NCI-H2227 (cell line): ENCODE measurements at regions not wholly inside any gene's neighbourhood (a gene's known extent, or its start where the extent isn't known, plus 50 kb on each side); places are given as distances from the start of the nearest gene placed in this dataset.
"Not testable (repeated sequence)": the region's sequence is repeated elsewhere in the genome, so short reads cannot be mapped to it uniquely, and the experiment has no call there.

Experiments used
- DNase-seq: peaks from one replicate; lab custom pipeline; 2025; ENCODE audit not compliant: unreplicated experiment; lab: John Stamatoyannopoulos, UW

- DNase-seq, result peak; percentile 9
Observed at GRCh38 chr6:10184371-10185227, 230.3 kb downstream of the TFAP2A start.

DNA sequence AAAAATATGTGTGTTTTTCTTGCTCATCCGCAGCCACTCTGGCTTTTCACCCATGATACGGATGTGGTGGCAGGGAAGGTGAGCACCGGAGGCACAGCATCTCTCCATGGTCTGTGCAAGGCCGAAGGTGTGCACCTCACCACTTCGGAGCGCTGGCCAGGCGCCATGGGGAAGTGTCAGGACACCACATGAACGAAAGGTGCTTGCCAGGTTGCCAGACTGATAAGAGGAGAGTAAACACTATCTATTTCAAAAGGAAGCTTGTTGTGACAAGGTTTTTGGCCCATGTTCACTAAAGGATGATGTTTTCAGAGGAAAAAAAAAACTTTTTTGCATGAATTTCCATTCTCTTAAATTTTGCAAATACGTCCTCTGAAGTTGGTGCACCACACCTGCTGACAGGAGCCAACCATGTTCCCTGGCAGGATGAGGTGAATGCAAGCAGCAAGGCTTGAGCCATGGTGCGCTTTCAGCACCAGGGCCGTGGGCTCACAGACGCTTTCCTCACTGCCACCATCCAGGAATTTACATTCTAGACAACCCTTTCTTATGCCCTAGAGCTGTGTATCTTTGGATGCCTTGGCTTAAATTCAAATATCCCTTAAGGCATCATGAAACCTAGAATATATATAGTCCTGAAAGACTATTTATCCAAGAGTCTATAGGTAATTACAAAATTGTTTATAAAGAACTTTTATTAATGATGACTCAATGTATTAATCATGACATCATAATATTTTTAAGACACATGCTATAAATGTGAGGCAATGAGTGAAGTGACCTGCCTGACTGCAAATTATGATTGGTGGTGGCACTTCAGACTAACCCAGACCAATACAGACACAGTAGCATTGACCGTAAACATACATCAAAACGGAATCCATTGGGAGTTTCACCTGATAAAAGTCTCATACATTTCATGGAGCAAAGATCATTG is 234.5 kb downstream of the TFAP2A start:
- no peak for DNase-seq

GRCh38 chr6:10177704-10178103 is 237.2 kb downstream of the TFAP2A start:
- no peak for DNase-seq

- no peak for DNase-seq
Observed at GRCh38 chr6:10175362-10175761, 239.5 kb downstream of the TFAP2A start.

GRCh38 chr6:10174761-10175160 is 240.1 kb downstream of the TFAP2A start:
- DNase-seq, result no peak

GRCh38 chr6:10174056-10174455 is 240.8 kb downstream of the TFAP2A start:
- no peak for DNase-seq

GRCh38 chr6:10171706-10172105 is 243.2 kb downstream of the TFAP2A start:
- not testable (repeated sequence) for DNase-seq

DNA sequence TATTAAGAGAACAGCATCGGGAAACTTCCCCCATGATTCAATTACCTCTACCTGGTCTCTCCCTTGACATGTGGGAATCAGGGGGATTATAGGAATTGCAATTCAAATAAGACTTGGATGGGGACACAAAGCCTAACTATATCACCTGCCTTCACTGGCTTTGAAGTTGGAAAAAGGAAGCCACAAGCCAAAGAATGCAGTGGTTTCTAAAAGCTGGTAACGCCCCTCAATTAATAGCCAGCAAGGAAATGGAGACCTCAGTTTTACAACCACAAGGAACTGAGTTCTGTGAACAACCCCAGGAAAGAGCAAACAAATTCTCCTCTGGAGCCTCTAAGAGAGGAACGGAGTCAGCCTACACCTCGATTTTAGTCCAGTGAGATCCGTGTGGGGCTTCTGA is 244.1 kb downstream of the TFAP2A start:
- no peak for DNase-seq

GRCh38 chr6:10166031-10166430 is 248.8 kb downstream of the TFAP2A start:
- DNase-seq, result no peak

- peak; percentile 28 for DNase-seq
Observed at GRCh38 chr6:10163203-10163962, 251.5 kb downstream of the TFAP2A start.

- no peak for DNase-seq
Observed at GRCh38 chr6:10156875-10157274, 258.0 kb downstream of the TFAP2A start.

- DNase-seq, result no peak
Observed at GRCh38 chr6:10154251-10154650, 260.6 kb downstream of the TFAP2A start.

DNA sequence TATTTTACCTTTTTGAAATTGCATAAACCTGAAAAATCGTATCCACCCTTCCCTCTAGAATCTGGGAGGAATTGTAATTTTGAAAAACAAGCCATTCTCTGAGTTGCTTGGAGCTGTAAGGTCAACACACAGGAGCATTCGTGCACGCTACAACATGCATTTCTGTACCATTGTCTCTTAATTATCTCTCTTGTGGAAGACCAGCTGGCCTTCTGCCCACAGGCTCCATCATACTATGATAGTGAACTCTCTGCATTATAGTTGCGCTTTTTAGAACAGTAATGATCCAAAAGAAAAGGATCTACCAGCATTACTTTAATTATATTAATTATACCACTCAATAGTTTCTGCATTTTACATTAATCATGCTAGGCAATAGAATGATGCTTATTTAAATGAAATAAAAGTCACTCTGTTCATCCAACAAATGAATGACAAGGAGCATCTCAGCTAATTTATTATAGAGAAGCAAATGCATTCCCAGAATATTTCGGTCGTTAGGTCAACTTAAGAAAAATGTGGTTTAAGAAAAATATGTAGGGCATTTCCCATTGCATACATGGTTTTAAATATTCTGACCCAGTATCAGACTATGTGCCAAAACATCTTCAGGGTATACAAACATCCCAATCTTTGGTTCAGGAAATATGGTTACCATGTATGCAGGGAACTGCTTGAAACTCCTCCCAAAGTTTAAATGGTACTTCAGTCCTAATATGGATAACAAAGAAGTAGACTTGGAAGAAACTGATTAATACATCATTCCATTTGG is 263.5 kb downstream of the TFAP2A start:
- peak; percentile 23 for DNase-seq

DNA sequence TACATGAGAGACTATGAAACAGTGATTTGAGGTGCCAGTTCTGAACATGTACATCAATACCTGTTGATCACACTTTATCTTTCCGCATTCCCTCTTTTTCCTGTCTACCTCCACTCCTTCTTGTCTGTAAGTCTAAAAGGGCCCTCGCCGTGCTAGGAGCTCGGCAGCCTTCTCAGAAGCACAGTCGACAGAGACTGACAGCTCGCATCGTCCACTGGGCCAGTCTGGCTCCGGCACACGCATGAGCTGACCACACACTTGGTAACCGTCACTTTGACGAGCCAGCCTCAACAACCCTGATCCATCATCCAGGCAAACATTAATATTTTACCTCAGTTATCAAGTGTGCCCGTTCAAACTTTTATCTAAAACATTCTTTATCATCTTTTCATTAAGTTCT is 265.3 kb downstream of the TFAP2A start:
- DNase-seq, result no peak

GRCh38 chr6:10146715-10147451 is 268.0 kb downstream of the TFAP2A start:
- DNase-seq, result peak; percentile 71

DNA sequence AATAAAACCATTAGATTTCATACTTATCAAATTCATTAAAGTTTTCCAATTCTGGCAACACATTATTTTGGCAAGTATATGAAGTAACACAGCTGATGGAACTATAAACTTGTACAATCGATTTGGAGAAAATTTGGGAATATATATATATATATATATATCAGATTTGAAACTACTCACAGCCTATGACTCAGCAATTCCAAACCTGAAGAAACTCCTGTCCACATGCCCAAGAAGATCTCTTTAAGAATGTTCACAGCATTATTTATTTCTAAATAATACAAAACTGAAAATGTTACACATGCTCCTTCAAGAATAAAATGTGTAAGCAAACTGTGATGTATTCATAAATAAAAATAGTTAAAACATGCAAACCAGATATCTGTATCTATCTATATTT is 270.1 kb downstream of the TFAP2A start:
- no peak for DNase-seq

- DNase-seq, result no peak
Observed at GRCh38 chr6:10141746-10142443, 273.0 kb downstream of the TFAP2A start.

DNA sequence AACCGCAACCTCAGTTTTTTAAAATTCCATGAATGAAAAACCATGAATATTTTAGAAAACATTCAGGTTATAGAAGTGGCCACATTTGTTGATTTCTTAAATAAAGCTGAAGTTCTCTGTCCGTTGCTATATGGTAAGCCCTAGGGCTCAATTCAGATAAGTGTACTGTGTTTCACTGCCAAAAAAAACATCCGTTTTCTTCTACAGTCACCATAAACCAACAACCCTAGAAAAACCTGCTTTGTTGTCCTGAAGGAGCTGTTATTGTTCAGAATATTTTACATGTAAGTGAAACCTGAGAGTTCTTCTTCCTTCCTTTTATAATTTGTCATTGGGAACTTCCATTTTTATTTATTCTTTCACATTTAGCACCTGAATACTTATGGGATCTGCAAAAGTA is 274.1 kb downstream of the TFAP2A start:
- DNase-seq, result no peak

DNA sequence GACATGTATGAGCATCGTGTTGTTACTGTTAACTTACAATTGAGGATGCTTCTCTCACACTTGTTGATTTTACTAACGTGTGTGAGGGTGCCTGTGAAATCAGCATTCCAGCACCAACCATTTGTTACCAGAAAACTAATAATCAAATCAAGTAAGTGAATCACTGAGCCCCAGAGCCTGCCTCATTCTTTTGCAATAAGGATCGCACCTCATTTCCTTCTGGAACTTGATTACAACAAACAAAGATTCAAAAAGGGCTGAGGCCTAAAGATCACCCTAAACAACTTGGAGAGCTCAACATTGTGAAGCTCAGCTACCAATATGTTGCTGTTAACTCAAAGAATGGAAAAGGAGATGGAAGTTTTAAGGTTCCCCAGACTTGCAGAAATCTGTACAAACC is 274.7 kb downstream of the TFAP2A start:
- no peak for DNase-seq
